Ovary (tissue), 7 donors: ENCODE measurements at regions not wholly inside any gene's neighbourhood (a gene's known extent, or its start where the extent isn't known, plus 50 kb on each side); places are given as distances from the start of the nearest gene placed in this dataset.

Source experiments
- DNase-seq, 5 donors: peaks; one replicate each; pipeline ENCODE4 v3.0.0-alpha.2; 2019 to 2020
- H3K27ac ChIP-seq, 2 donors: fragments of 200-600 bp; one replicate each; pipeline versions ENCODE4 v1.5.1 to v1.8.0; 2019 to 2022
- H3K27me3 ChIP-seq: fragments of 200-600 bp; one replicate; pipeline ENCODE4 v1.8.0; 2022
- H3K36me3 ChIP-seq: fragments of 200-600 bp; sonication (generic); one replicate; pipeline ENCODE4 v1.5.1; 2019
- H3K4me1 ChIP-seq: one replicate; pipeline ENCODE4 v1.8.1; 2013; ENCODE audit warnings: mild to moderate bottlenecking, moderate library complexity; ENCODE audit not compliant: insufficient read depth
- H3K4me3 ChIP-seq: fragments of 200-600 bp; sonication (generic); one replicate; pipeline ENCODE4 v1.5.1; 2017
- H3K9me3 ChIP-seq, 2 donors: fragments of 200-600 bp in 1 of 2; sonication (generic) in 1 of 2; one replicate each; pipeline versions ENCODE4 v1.5.1 to v1.8.1; 2013 to 2019; ENCODE audit warnings: mild to moderate bottlenecking in 1 of 2, moderate library complexity in 1 of 2
- EP300 ChIP-seq: sonication (generic); formaldehyde crosslinking; IDR thresholded peaks from one replicate; pipeline ENCODE4 v1.6.1; 2017; ENCODE audit warnings: antibody characterized with exemption
- POLR2A ChIP-seq: fragments of 450-650 bp; IDR thresholded peaks from one replicate; pipeline ENCODE4 v1.6.1; 2017; ENCODE audit warnings: antibody characterized with exemption, mild to moderate bottlenecking, moderate library complexity
- WGBS, 3 donors: extraction: QIAGEN DNeasy Blood & Tissue Kit in 1 of 3; methylation state at CpG; one replicate each; pipeline versions ENCODE4 v1.1.5 to v1.1.7; 2013 to 2017; 5-methylcytosine and 5-hydroxymethylcytosine counted together
- intact Hi-C, 4 donors: fragments of 100-400 bp; cut with DNase I; formaldehyde crosslinking; loops; one replicate each; pipeline versions ENCODE4 v1.11.0 to v1.15.1; 2022 to 2023
- TF ChIP-seq, protein P1 (sequence below), 3 donors: fragments of 450-650 bp in 2 of 3; fragments of 200-600 bp in 1 of 3; IDR thresholded peaks; one replicate each; pipeline versions ENCODE4 v1.5.1 to v1.8.0; 2016 to 2022; ENCODE audit warnings: antibody characterized with exemption in 3 of 3, mild to moderate bottlenecking in 1 of 3
- donor health status: DM: no; HTN: no; CAD: no; lungs with moderate emphysema.
- donor health status: DM: no; HTN: no; CAD: no.
- donor health status: Bipolar disorder and iron deficiency.
- donor health status: DM: no; HTN: no; CAD: no.
- donor health status: DM: yes; HTN: yes; CAD: no.

- Histone ChIP-seq H3K36me3 (no peaks in the 10 kb centered on the region), H3K9me3 (no peaks in the 10 kb centered on the region), H3K4me1 (no peaks in the 10 kb centered on the region), H3K27ac (no peak overlapping the region), H3K27me3 (no peaks in the 10 kb centered on the region), H3K4me3 (no peak overlapping the region)
- intact Hi-C loops = no loop called here
- TF ChIP-seq POLR2A (no peak), EP300 (no peak)
- TF ChIP-seq, protein P1, sequence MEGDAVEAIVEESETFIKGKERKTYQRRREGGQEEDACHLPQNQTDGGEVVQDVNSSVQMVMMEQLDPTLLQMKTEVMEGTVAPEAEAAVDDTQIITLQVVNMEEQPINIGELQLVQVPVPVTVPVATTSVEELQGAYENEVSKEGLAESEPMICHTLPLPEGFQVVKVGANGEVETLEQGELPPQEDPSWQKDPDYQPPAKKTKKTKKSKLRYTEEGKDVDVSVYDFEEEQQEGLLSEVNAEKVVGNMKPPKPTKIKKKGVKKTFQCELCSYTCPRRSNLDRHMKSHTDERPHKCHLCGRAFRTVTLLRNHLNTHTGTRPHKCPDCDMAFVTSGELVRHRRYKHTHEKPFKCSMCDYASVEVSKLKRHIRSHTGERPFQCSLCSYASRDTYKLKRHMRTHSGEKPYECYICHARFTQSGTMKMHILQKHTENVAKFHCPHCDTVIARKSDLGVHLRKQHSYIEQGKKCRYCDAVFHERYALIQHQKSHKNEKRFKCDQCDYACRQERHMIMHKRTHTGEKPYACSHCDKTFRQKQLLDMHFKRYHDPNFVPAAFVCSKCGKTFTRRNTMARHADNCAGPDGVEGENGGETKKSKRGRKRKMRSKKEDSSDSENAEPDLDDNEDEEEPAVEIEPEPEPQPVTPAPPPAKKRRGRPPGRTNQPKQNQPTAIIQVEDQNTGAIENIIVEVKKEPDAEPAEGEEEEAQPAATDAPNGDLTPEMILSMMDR (IDR thresholded peaks at IDR 0.05) = no peak
- WGBS, 3 donors = 69 to 90% (median 86%) methylated on average over 2 of the region's 2 CpGs
- DNase-seq = no peak
Observed at GRCh38 chr2:163375472-163375871, 360.3 kb downstream of the FIGN start.

GRCh38 chr2:163375070-163375469 is 360.7 kb downstream of the FIGN start:
- H3K36me3 ChIP-seq = no peaks in the 10 kb centered on the region
- 81 to 88% (median 81%) methylated on average over 2 of the region's 2 CpGs for WGBS, 3 donors
- intact Hi-C loops = no loop called here
- H3K27me3 ChIP-seq = no peaks in the 10 kb centered on the region
- no peaks in the 10 kb centered on the region for H3K4me1 ChIP-seq
- DNase-seq = no peak
- H3K4me3 ChIP-seq = no peak overlapping the region
- TF ChIP-seq POLR2A (no peak), EP300 (no peak)
- TF ChIP-seq, protein P1 (IDR thresholded peaks at IDR 0.05) = no peak
- no peaks in the 10 kb centered on the region for H3K9me3 ChIP-seq
- H3K27ac ChIP-seq = no peak overlapping the region

DNA sequence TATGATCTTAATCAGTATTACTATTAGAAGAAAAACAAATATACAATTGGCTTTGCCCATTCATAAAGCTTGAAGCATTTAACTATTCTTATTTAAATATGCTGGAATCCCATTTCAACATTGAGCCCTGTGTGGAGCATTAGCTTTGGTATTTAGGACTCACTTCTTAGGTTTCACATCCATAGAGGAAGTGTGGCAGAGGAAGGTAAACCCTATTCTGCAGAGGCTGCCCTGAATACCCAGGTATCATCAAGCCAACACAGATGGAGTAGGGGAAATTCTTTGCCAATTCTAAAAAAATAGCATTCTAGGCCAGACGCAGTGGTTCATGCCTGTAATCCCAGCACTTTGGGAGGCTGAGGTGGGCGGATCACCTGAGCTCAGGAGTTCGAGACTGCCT is 361.5 kb downstream of the FIGN start:
- 93 to 97% (median 97%) methylated on average over 3 of the region's 3 CpGs for WGBS, 3 donors
- H3K27ac ChIP-seq = no peak overlapping the region
- no peak for DNase-seq
- no peaks in the 10 kb centered on the region for H3K36me3 ChIP-seq
- H3K9me3 ChIP-seq = no peaks in the 10 kb centered on the region
- TF ChIP-seq, protein P1 (IDR thresholded peaks at IDR 0.05) = no peak
- TF ChIP-seq POLR2A = no peak
- TF ChIP-seq EP300 = no peak
- no peaks in the 10 kb centered on the region for H3K4me1 ChIP-seq
- intact Hi-C loops = no loop called here
- no peak overlapping the region for H3K4me3 ChIP-seq
- no peaks in the 10 kb centered on the region for H3K27me3 ChIP-seq

- Histone ChIP-seq H3K27me3 (no peaks in the 10 kb centered on the region), H3K4me1 (no peaks in the 10 kb centered on the region), H3K4me3 (no peak overlapping the region), H3K27ac (no peak overlapping the region), H3K36me3 (no peaks in the 10 kb centered on the region), H3K9me3 (no peaks in the 10 kb centered on the region)
- intact Hi-C loops = no loop called here
- TF ChIP-seq POLR2A (no peak), EP300 (no peak)
- TF ChIP-seq, protein P1 (IDR thresholded peaks at IDR 0.05) = no peak
- 89 to 94% (median 93%) methylated on average over 1 of the region's 1 CpG for WGBS, 3 donors
- no peak for DNase-seq
Observed at GRCh38 chr2:163373496-163373895, 362.3 kb downstream of the FIGN start.
